Activated B cell treated with CpG ODN at 0.5 μM for 24 hours (primary cell): ENCODE measurements at regions not wholly inside any gene's neighbourhood (a gene's known extent, or its start where the extent isn't known, plus 50 kb on each side); places are given as distances from the start of the nearest gene placed in this dataset.

Experiments used
- ATAC-seq: fragments of 200-7000 bp; cut with Tn5 transposase; one replicate; pipeline ENCODE4 v1.10.0; 2021; ENCODE audit warnings: low read depth, mild to moderate bottlenecking, moderate library complexity
- CTCF ChIA-PET: fragments of 350-600 bp; sonication (Branson Sonifier 250); formaldehyde crosslinking; loops from one replicate; lab custom pipeline; 2021; ENCODE audit warnings: antibody characterized with exemption; lab: Charles Lee
- POLR2A ChIA-PET: fragments of 350-600 bp; sonication (Branson Sonifier 250); formaldehyde crosslinking; loops from one replicate; lab custom pipeline; 2021; ENCODE audit warnings: antibody characterized with exemption; lab: Charles Lee
- DNase-seq: peaks from one replicate; pipeline ENCODE4 v3.0.0; 2022
- H3K27ac Mint-ChIP-seq: one replicate; pipeline ENCODE4 v1.8.0; 2020; ENCODE audit warnings: mixed read lengths
- H3K27me3 Mint-ChIP-seq: one replicate; pipeline ENCODE4 v1.8.0; 2021; ENCODE audit warnings: mixed read lengths
- H3K36me3 Mint-ChIP-seq: one replicate; pipeline ENCODE4 v1.8.0; 2021; ENCODE audit warnings: low read depth, mixed read lengths
- H3K4me1 Mint-ChIP-seq: one replicate; pipeline ENCODE4 v1.8.0; 2021; ENCODE audit warnings: mixed read lengths
- H3K4me3 Mint-ChIP-seq: one replicate; pipeline ENCODE4 v1.8.0; 2020; ENCODE audit warnings: mild to moderate bottlenecking, mixed read lengths
- H3K9me3 Mint-ChIP-seq: one replicate; pipeline ENCODE4 v1.8.0; 2020; ENCODE audit warnings: mixed read lengths
- intact Hi-C: fragments of 100-400 bp; cut with micrococcal nuclease; formaldehyde crosslinking; loops from one replicate; pipeline ENCODE4 v1.15.1; 2024
- TF ChIP-seq, protein P1 (sequence below): fragments of 200-600 bp; IDR thresholded peaks from one replicate; pipeline ENCODE4 v1.8.0; 2022; ENCODE audit warnings: antibody characterized with exemption, mild to moderate bottlenecking

DNA sequence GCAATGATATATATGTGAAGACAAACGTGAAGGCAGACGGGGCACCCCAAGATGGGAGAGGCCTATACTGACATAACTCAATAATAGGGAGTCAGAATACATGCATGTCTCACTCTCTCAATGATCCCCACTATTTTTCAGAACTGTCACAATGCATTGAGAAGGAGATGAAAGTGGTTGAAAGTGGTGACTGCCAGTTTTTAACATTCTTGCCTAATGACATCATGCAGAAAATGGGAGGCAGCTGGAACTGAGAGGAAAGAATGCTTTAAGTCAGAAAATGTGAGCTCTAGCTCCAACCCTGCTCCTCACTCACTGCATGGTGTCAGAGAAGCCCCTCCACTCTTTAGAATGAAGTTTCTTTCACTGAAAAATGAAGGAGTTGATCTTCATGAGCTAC lies 55.3 kb upstream of the P2RY1 start:
- Mint-ChIP-seq H3K4me1 (no peaks in the 10 kb centered on the region), H3K4me3 (no peak overlapping the region), H3K9me3 (no peaks in the 10 kb centered on the region), H3K36me3 (no peaks in the 10 kb centered on the region), H3K27ac (no peak overlapping the region), H3K27me3 (peaks cover 2% of the 10 kb centered on the region)
- TF ChIP-seq, protein P1, sequence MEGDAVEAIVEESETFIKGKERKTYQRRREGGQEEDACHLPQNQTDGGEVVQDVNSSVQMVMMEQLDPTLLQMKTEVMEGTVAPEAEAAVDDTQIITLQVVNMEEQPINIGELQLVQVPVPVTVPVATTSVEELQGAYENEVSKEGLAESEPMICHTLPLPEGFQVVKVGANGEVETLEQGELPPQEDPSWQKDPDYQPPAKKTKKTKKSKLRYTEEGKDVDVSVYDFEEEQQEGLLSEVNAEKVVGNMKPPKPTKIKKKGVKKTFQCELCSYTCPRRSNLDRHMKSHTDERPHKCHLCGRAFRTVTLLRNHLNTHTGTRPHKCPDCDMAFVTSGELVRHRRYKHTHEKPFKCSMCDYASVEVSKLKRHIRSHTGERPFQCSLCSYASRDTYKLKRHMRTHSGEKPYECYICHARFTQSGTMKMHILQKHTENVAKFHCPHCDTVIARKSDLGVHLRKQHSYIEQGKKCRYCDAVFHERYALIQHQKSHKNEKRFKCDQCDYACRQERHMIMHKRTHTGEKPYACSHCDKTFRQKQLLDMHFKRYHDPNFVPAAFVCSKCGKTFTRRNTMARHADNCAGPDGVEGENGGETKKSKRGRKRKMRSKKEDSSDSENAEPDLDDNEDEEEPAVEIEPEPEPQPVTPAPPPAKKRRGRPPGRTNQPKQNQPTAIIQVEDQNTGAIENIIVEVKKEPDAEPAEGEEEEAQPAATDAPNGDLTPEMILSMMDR: no peak
- intact Hi-C loops: no loop called here
- ChIA-PET POLR2A (no interaction called here), CTCF (no interaction called here)
- ATAC-seq (no peak), DNase-seq (no peak)

DNA sequence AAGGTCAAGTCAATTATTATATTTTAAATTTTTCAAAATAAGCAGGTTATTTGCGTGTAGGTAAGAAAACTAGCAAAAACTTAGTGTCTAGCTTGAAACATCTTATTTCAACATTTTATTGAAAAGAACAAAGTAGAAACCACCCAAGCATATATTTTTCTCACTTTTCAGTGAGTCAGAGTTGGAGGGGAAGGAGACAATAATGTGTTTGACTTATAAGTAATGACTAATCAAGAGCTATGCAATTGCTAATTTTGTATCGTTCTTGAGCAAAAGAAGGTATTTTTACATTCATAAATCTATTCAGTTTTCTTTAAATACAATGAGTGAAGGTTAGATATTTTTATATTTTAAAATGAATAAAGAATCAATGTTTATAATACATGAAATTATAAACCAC lies 54.4 kb upstream of the P2RY1 start:
- ChIA-PET CTCF (no interaction called here), POLR2A (no interaction called here)
- H3K27ac Mint-ChIP-seq: no peak overlapping the region
- TF ChIP-seq, protein P1: no peak
- H3K4me3 Mint-ChIP-seq: no peak overlapping the region
- DNase-seq (no peak), ATAC-seq (no peak)
- intact Hi-C loops: no loop called here
- H3K27me3 Mint-ChIP-seq: peaks cover 2% of the 10 kb centered on the region
- H3K36me3 Mint-ChIP-seq: no peaks in the 10 kb centered on the region
- no peaks in the 10 kb centered on the region for H3K4me1 Mint-ChIP-seq
- no peaks in the 10 kb centered on the region for H3K9me3 Mint-ChIP-seq

DNA sequence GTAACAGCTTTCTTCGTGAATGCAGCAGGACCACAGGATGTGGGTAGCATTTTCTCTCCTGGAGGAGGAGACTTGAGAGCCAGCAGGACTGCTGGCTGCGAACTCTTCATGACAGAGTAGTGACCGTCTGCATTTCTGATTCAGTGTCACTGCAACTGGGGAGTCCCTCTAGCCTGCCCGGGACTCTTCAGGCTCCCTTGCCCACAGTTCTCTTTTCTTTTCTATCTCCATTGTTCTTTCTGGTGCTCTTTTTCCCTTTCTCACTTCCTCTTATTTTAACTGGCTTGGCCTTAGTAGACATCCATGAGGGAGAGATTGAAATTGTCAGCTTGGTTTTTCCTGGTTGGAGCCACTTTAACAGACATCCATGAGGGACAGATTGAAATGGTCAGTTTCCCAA lies 49.9 kb upstream of the P2RY1 start:
- ChIA-PET CTCF (no interaction called here), POLR2A (no interaction called here)
- DNase-seq (no peak), ATAC-seq (no peak)
- TF ChIP-seq, protein P1: no peak
- Mint-ChIP-seq H3K27ac (no peak overlapping the region), H3K36me3 (no peaks in the 10 kb centered on the region), H3K9me3 (no peaks in the 10 kb centered on the region), H3K27me3 (peaks cover 2% of the 10 kb centered on the region), H3K4me3 (no peak overlapping the region), H3K4me1 (no peaks in the 10 kb centered on the region)
- intact Hi-C loops: no loop called here
